ENCODE measurements at regions not wholly inside any gene's neighbourhood (a gene's known extent, or its start where the extent isn't known, plus 50 kb on each side); places are given as distances from the start of the nearest gene placed in this dataset.
A peak's percentile ranks its signal among the peaks of the same experiment; 100 is the strongest.

GRCh38 chr17:52546493-52546892, 388.0 kb upstream of the CA10 start:
- DNase-seq, result no peak
- intact Hi-C loops (cut with DNase I), result no loop called here

- intact Hi-C loops (cut with DNase I), result loop anchor here (10.0 kb wide), 1 partner anchor 47 kb away; no protein-coding TSS in a partner anchor
- DNase-seq, result no peak
Measured at GRCh38 chr17:52537421-52537820, 378.9 kb upstream of the CA10 start.

GRCh38 chr17:52536489-52536888, 378.0 kb upstream of the CA10 start:
- intact Hi-C loops (cut with DNase I), result loop anchor here (10.0 kb wide), 1 partner anchor 48 kb away; no protein-coding TSS in a partner anchor
- no peak for DNase-seq

GRCh38 chr17:52532373-52532772, 373.9 kb upstream of the CA10 start:
- intact Hi-C loops (cut with DNase I), result loop anchor here (10.0 kb wide), 1 partner anchor 52 kb away; no protein-coding TSS in a partner anchor
- DNase-seq, result no peak

GRCh38 chr17:52524096-52524637, 365.7 kb upstream of the CA10 start:
- intact Hi-C loops (cut with DNase I), result no loop called here
- no peak for DNase-seq

- DNase-seq, result no peak
- intact Hi-C loops (cut with DNase I), result no loop called here
Measured at GRCh38 chr17:52517176-52517575, 358.7 kb upstream of the CA10 start.

- intact Hi-C loops (cut with DNase I), result no loop called here
Measured at GRCh38 chr17:52515927-52516326, 357.4 kb upstream of the CA10 start.

GRCh38 chr17:52505601-52506000, 347.1 kb upstream of the CA10 start:
- DNase-seq, result no peak
- intact Hi-C loops (cut with DNase I), result no loop called here

More at GRCh38 chr17:52515927-52516326, 357.4 kb upstream of the CA10 start:
- no peak for DNase-seq

GRCh38 chr17:52504081-52504480, 345.6 kb upstream of the CA10 start:
- intact Hi-C loops (cut with DNase I), result no loop called here
- DNase-seq, result no peak

GRCh38 chr17:52495646-52496045, 337.1 kb upstream of the CA10 start:
- no peak for DNase-seq

GRCh38 chr17:52482271-52482670, 323.8 kb upstream of the CA10 start:
- intact Hi-C loops (cut with DNase I), result no loop called here
- no peak for DNase-seq

More at GRCh38 chr17:52495646-52496045, 337.1 kb upstream of the CA10 start:
- intact Hi-C loops (cut with DNase I), result no loop called here

- no peak for DNase-seq
- intact Hi-C loops (cut with DNase I), result no loop called here
Measured at GRCh38 chr17:52477824-52478699, 319.5 kb upstream of the CA10 start.

- intact Hi-C loops (cut with DNase I), result no loop called here
- DNase-seq, result no peak
Measured at GRCh38 chr17:52476638-52477313, 318.3 kb upstream of the CA10 start.

GRCh38 chr17:52470553-52470952, 312.0 kb upstream of the CA10 start:
- no peak for DNase-seq
- intact Hi-C loops (cut with DNase I), result no loop called here

- intact Hi-C loops (cut with DNase I), result no loop called here
- no peak for DNase-seq
Measured at GRCh38 chr17:52465407-52465806, 306.9 kb upstream of the CA10 start.

- no peak for DNase-seq
- intact Hi-C loops (cut with DNase I), result no loop called here
Measured at GRCh38 chr17:52451294-52451861, 292.9 kb upstream of the CA10 start.

GRCh38 chr17:52442350-52442749, 283.8 kb upstream of the CA10 start:
- DNase-seq, result no peak
- intact Hi-C loops (cut with DNase I), result no loop called here

GRCh38 chr17:52420555-52421078, 262.1 kb upstream of the CA10 start:
- no peak for DNase-seq
- intact Hi-C loops (cut with DNase I), result no loop called here

GRCh38 chr17:52419229-52419641, 260.7 kb upstream of the CA10 start:
- peak in 11 of 42 donors; percentile 3 to 41 (median 14) for DNase-seq
- intact Hi-C loops (cut with DNase I), result no loop called here
